Right cardiac atrium (tissue), 5 donors: ENCODE measurements at regions not wholly inside any gene's neighbourhood (a gene's known extent, or its start where the extent isn't known, plus 50 kb on each side); places are given as distances from the start of the nearest gene placed in this dataset.

ENCODE experiments used
- ATAC-seq, 2 donors: fragments of 200-7000 bp; cut with Tn5 transposase; one replicate each; pipeline versions ENCODE4 v1.8.0 to v1.9.1; 2020; ENCODE audit warnings: moderate library complexity in 2 of 2, mild to moderate bottlenecking in 1 of 2
- DNase-seq, 3 donors: peaks; one replicate each; pipeline ENCODE4 v3.0.0-alpha.2; 2020
- H3K27ac ChIP-seq: one replicate; pipeline ENCODE4 v1.5.1; 2013; ENCODE audit warnings: mild to moderate bottlenecking, low read length, control low read depth, moderate library complexity
- H3K27me3 ChIP-seq: one replicate; pipeline ENCODE4 v1.6.1; 2013; ENCODE audit not compliant: control insufficient read depth, insufficient read depth
- H3K4me1 ChIP-seq: one replicate; pipeline ENCODE4 v1.6.1; 2013; ENCODE audit warnings: low read length; ENCODE audit not compliant: control insufficient read depth, insufficient read depth
- H3K4me3 ChIP-seq: one replicate; pipeline ENCODE4 v1.5.1; 2013; ENCODE audit warnings: low read length, control low read depth
- H3K9me3 ChIP-seq: one replicate; pipeline ENCODE4 v1.6.1; 2013; ENCODE audit warnings: low read length; ENCODE audit not compliant: control insufficient read depth
- WGBS: extraction: QIAGEN DNeasy Blood & Tissue Kit; methylation state at CpG from one replicate; pipeline ENCODE4 v1.1.7; 2013; 5-methylcytosine and 5-hydroxymethylcytosine counted together
- intact Hi-C, 4 donors: fragments of 100-400 bp; cut with DNase I; formaldehyde crosslinking; loops; one replicate each; pipeline versions ENCODE4 v1.11.0 to v1.14.0; 2022 to 2023
- donor health status: healthy with polysubstance abuse.
- donor health status: DM: no; HTN: yes; CAD: no.
- donor health status: DM: no; HTN: no; CAD: no.
- donor health status: DM: no; HTN: yes; CAD: no; lungs with severe emphysema.
- donor health status: DM: yes; HTN: yes; CAD: no.

DNA sequence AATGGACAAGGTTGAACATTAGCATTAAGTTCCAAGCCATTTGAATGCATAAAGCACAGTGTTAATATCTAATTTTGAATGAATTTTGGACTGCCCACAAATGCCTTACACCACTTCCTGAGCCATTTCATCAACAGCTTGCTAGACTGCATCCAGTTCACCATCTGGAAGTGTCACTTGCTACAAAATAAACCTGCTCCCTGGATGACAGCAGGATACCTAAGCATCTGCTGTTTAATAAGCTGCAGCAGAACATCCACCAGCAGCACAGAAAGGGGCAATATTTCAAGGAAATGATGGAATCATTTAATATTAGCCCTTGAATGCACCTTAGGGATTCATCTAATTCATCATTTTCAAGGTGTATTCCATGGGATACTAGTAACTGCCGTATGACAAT, 76.6 kb upstream of the PCDH9 start:
- no peak for ATAC-seq
- H3K27me3 ChIP-seq = no peaks in the 10 kb centered on the region
- no peaks in the 10 kb centered on the region for H3K4me1 ChIP-seq
- H3K27ac ChIP-seq = no peak overlapping the region
- H3K9me3 ChIP-seq = no peaks in the 10 kb centered on the region
- H3K4me3 ChIP-seq = no peak overlapping the region
- intact Hi-C loops = no loop called here
- DNase-seq = no peak
- WGBS = 80% methylated on average over 1 of the region's 1 CpG

DNA sequence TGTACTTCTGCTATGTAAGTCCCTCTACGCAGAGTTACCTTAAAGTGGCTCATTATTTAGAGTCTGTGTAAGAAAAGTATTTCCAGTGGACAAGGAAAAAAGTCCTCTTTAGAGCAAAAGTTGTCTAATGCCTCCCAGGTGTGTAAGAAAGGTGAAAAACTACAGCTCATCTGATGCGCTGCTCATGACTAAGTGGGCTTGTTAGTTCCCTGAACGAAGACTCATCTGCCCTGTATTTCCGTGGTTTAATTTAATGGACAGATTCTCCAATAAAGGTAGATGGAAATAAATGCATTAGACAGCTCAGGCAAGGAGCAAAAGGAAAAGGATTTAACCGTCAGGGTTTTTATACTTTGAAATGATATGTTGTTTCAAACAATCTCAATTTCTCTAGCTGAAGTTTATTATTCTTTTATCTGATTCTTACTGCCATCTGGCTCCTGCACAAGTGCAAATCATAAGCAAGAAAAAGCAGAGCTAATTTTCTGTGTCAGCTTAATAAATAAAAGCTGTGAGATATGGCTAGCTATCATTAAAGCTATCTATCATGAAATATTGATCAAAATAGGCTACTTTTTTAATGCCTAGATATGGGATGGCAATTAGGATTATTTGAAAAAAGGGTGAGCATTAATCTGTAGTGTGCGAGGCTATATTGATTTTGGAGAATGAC, 73.7 kb upstream of the PCDH9 start:
- WGBS = 79% methylated on average over 6 of the region's 6 CpGs

DNA sequence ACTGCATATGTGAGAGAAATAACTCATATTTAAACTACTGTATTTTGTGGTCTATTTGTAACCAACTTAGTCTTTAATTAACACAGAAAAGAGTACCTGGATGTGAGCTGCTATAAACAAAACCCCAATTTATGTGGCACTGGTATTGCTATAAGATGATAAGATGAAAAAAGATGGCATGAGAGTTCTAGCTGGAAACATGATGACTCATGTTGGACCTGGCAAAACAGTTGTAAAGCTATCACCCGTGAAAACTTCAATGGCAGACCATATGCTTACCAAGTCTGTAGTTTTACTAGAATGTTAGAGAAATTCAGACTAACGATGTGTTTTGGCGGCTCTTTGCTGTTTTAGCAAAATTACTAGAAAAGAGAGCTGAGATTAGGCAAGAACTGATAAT, 69.6 kb upstream of the PCDH9 start:
- 84% methylated on average over 3 of the region's 3 CpGs for WGBS
- Histone ChIP-seq H3K4me3 (no peak overlapping the region), H3K4me1 (no peaks in the 10 kb centered on the region), H3K9me3 (no peaks in the 10 kb centered on the region), H3K27ac (no peak overlapping the region), H3K27me3 (no peaks in the 10 kb centered on the region)
- ATAC-seq (no peak), DNase-seq (no peak)
- intact Hi-C loops = no loop called here

More for the DNA sequence above, 73.7 kb upstream of the PCDH9 start:
- Histone ChIP-seq H3K27me3 (no peaks in the 10 kb centered on the region), H3K4me3 (no peak overlapping the region), H3K4me1 (no peaks in the 10 kb centered on the region), H3K9me3 (no peaks in the 10 kb centered on the region), H3K27ac (no peak overlapping the region)
- no peak for DNase-seq
- ATAC-seq = no peak
- intact Hi-C loops = no loop called here

DNA sequence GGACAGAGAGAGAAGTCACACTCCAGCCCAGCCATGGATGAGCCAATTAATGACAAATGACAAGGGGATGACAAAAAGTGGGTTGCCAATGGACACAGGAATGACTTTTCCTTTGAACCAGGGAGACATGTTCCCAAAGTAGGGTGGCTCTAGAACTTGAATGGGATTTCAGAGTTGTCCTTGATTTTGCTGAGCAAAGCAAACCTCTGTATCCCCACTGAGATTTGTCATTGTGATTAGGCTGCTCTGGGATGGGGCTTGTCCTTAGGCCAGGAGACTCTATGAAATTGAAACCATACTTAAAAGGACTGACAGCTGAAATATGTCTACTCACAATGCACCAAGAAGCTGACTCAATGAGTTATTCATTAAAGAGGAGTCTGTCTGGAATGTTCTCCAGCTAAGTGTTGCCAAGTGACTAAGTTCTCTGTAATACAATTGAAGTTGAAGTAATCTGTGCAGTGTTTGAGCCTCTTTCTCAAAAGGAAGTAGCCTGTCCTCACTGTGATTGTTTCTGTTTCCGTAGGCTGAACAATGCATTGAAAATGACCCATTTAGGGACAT, 69.0 kb upstream of the PCDH9 start:
- intact Hi-C loops = no loop called here
- H3K4me3 ChIP-seq = no peak overlapping the region
- DNase-seq = no peak
- no peaks in the 10 kb centered on the region for H3K9me3 ChIP-seq
- H3K4me1 ChIP-seq = no peaks in the 10 kb centered on the region
- WGBS = 48% methylated on average over 1 of the region's 1 CpG
- no peak overlapping the region for H3K27ac ChIP-seq
- H3K27me3 ChIP-seq = no peaks in the 10 kb centered on the region
- no peak for ATAC-seq

- ATAC-seq = no peak
Measured at GRCh38 chr13:67298297-67298696, 68.2 kb upstream of the PCDH9 start.

GRCh38 chr13:67296511-67296910, 66.4 kb upstream of the PCDH9 start:
- Histone ChIP-seq H3K9me3 (no peaks in the 10 kb centered on the region), H3K4me1 (no peaks in the 10 kb centered on the region), H3K4me3 (no peak overlapping the region), H3K27me3 (no peaks in the 10 kb centered on the region), H3K27ac (no peak overlapping the region)
- WGBS = 97% methylated on average over 2 of the region's 2 CpGs
- ATAC-seq (no peak), DNase-seq (no peak)
- intact Hi-C loops = no loop called here

More at GRCh38 chr13:67298297-67298696, 68.2 kb upstream of the PCDH9 start:
- Histone ChIP-seq H3K9me3 (no peaks in the 10 kb centered on the region), H3K4me1 (no peaks in the 10 kb centered on the region), H3K27ac (no peak overlapping the region), H3K4me3 (no peak overlapping the region), H3K27me3 (no peaks in the 10 kb centered on the region)
- intact Hi-C loops = no loop called here
- no peak for DNase-seq

DNA sequence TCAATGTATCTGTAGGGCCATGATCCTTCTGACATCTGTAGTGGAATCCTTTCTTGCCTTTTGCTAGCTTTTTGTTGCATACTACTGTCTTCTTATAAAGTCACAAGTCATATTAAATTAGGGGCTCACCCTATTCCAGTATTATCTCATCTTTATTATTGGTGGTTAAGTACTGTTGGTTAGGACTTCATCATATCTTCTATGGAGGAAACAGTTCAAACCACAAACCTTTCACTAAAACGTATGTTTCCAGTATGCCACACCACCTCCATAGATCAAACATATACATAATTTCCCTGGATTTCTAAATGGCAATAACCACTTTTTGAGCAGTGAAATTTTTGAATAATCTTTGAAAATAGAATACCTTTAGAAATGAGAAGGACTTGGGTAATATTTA, 62.8 kb upstream of the PCDH9 start:
- intact Hi-C loops = no loop called here
- Histone ChIP-seq H3K4me3 (no peak overlapping the region), H3K4me1 (no peaks in the 10 kb centered on the region), H3K27me3 (no peaks in the 10 kb centered on the region), H3K27ac (no peak overlapping the region), H3K9me3 (no peaks in the 10 kb centered on the region)
- WGBS = 68% methylated on average over 1 of the region's 1 CpG
- DNase-seq (no peak), ATAC-seq (no peak)

DNA sequence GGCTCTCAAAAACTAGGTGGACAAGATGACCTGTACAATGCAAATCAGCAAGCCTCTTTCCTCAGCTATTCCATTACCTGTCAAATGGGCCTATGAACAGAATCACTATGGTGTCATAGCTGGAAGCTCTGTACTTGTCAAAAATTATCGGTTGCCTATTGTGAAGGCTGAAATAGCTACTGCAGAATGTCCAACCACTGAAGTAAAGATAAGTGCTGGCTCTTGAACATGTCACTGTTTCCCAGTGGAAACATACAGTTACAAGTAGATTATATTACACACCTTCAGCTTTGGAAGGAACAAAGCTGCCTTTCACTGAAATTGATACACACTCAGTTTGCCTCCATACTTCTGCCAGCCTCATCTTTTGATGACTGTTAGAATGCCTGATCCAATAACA, 55.5 kb upstream of the PCDH9 start:
- peak in 1 of 2 donors; percentile 43 for ATAC-seq
- Histone ChIP-seq H3K27me3 (no peaks in the 10 kb centered on the region), H3K4me1 (no peaks in the 10 kb centered on the region), H3K9me3 (no peaks in the 10 kb centered on the region), H3K4me3 (no peak overlapping the region), H3K27ac (no peak overlapping the region)
- 63% methylated on average over 1 of the region's 1 CpG for WGBS
- intact Hi-C loops = no loop called here
- no peak for DNase-seq

DNA sequence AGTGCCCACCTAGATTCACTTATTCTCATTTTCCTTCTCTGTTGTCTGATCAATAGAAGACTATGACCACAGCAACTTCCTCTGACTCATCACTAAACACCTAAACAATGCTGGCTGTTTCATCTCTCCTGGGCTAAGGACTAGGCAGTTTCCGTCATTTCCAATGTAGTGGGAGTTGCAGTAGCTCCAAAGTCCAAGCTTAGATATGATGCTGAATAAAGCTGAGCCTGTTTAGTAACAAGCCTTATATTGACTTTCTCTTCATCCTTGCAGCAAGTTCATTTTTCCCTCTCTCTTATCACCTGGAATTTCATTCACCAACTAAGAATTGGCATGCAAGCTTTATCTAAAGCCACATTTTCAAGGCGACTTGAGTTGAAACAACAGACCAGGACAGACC, 53.5 kb upstream of the PCDH9 start:
- no peak for ATAC-seq
- Histone ChIP-seq H3K4me1 (no peaks in the 10 kb centered on the region), H3K27me3 (no peaks in the 10 kb centered on the region), H3K9me3 (no peaks in the 10 kb centered on the region), H3K27ac (no peak overlapping the region), H3K4me3 (no peak overlapping the region)
- DNase-seq = no peak
- intact Hi-C loops = no loop called here
- WGBS = 51% methylated on average over 2 of the region's 2 CpGs

GRCh38 chr13:67281466-67281865, 51.3 kb upstream of the PCDH9 start:
- 64% methylated on average over 2 of the region's 2 CpGs for WGBS
- H3K27ac ChIP-seq = no peak overlapping the region
- H3K9me3 ChIP-seq = no peaks in the 10 kb centered on the region
- no peaks in the 10 kb centered on the region for H3K27me3 ChIP-seq
- intact Hi-C loops = no loop called here
- ATAC-seq = no peak
- H3K4me1 ChIP-seq = no peaks in the 10 kb centered on the region
- no peak for DNase-seq
- H3K4me3 ChIP-seq = no peak overlapping the region
